Inflammatory macrophage (primary cell): ENCODE measurements at regions not wholly inside any gene's neighbourhood (a gene's known extent, or its start where the extent isn't known, plus 50 kb on each side); places are given as distances from the start of the nearest gene placed in this dataset.
A peak's percentile ranks its signal among the peaks of the same experiment; 100 is the strongest.
"Not testable (repeated sequence)": the region's sequence is repeated elsewhere in the genome, so short reads cannot be mapped to it uniquely, and the experiment has no call there.

ENCODE experiments used
- DNase-seq, 2 donors: peaks; one replicate each; pipeline ENCODE4 v3.0.0-alpha.2; 2020 to 2022

GRCh38 chr12:91654087-91654486, 471.5 kb upstream of the DCN start:
- no peak for DNase-seq

GRCh38 chr12:91651728-91652127, 469.1 kb upstream of the DCN start:
- no peak for DNase-seq

GRCh38 chr12:91643763-91644162, 461.1 kb upstream of the DCN start:
- no peak for DNase-seq

- no peak for DNase-seq
Observed at GRCh38 chr12:91640021-91640420, 457.4 kb upstream of the DCN start.

GRCh38 chr12:91639327-91639726, 456.7 kb upstream of the DCN start:
- DNase-seq = no peak

- DNase-seq = no peak
Observed at GRCh38 chr12:91637789-91638624, 455.4 kb upstream of the DCN start.

GRCh38 chr12:91636721-91637120, 454.1 kb upstream of the DCN start:
- no peak for DNase-seq

GRCh38 chr12:91634386-91634713, 451.7 kb upstream of the DCN start:
- not testable (repeated sequence) for DNase-seq

- DNase-seq = no peak
Observed at GRCh38 chr12:91633734-91634357, 451.2 kb upstream of the DCN start.

GRCh38 chr12:91633206-91633605, 450.6 kb upstream of the DCN start:
- DNase-seq = no peak

GRCh38 chr12:91632042-91632786, 449.6 kb upstream of the DCN start:
- DNase-seq = no peak

GRCh38 chr12:91630596-91631293, 448.1 kb upstream of the DCN start:
- peak; percentile 29 to 52 for DNase-seq

- DNase-seq = no peak
Observed at GRCh38 chr12:91630083-91630482, 447.5 kb upstream of the DCN start.

GRCh38 chr12:91629440-91629839, 446.8 kb upstream of the DCN start:
- DNase-seq = no peak

- no peak for DNase-seq
Observed at GRCh38 chr12:91628656-91629055, 446.0 kb upstream of the DCN start.

- DNase-seq = no peak
Observed at GRCh38 chr12:91627225-91627624, 444.6 kb upstream of the DCN start.

- no peak for DNase-seq
Observed at GRCh38 chr12:91622981-91623380, 440.4 kb upstream of the DCN start.

GRCh38 chr12:91622037-91622436, 439.4 kb upstream of the DCN start:
- DNase-seq = no peak

GRCh38 chr12:91620992-91621391, 438.4 kb upstream of the DCN start:
- no peak for DNase-seq

GRCh38 chr12:91620422-91620821, 437.8 kb upstream of the DCN start:
- no peak for DNase-seq

- no peak for DNase-seq
Observed at GRCh38 chr12:91618281-91618680, 435.7 kb upstream of the DCN start.

- no peak for DNase-seq
Observed at GRCh38 chr12:91617818-91618217, 435.2 kb upstream of the DCN start.

- no peak for DNase-seq
Observed at GRCh38 chr12:91616416-91616815, 433.8 kb upstream of the DCN start.
